HepG2 (cell line): ENCODE measurements at regions not wholly inside any gene's neighbourhood (a gene's known extent, or its start where the extent isn't known, plus 50 kb on each side); places are given as distances from the start of the nearest gene placed in this dataset.

Source experiments
- ATAC-seq: fragments of 200-7000 bp; cut with Tn5 transposase; 3 replicates; pipeline ENCODE4 v1.9.1; 2020; ENCODE audit warnings: mild to moderate bottlenecking, moderate library complexity
- BruUV-seq: library from RNA; stranded (reverse); fragments of 400-500 nt; replicated peaks from 2 replicates; lab custom pipeline; 2021; lab: Mats Ljungman, UMichigan
- CTCF ChIA-PET: fragments of 300-600 bp; formaldehyde crosslinking; extraction: SDS; loops from one replicate; lab custom pipeline; 2021; ENCODE audit warnings: low total read pairs, inconsistent platforms, low intra/inter-chr PET ratio; lab: Yijun Ruan, JAX
- POLR2A ChIA-PET: fragments of 350-600 bp; sonication (Branson Sonifier 250); formaldehyde crosslinking; loops from one replicate; lab custom pipeline; 2020; ENCODE audit warnings: antibody characterized with exemption, inconsistent platforms; lab: Yijun Ruan, JAX
- DNase-seq: peaks from one replicate; pipeline ENCODE4 v3.0.0-alpha.2; 2015; ENCODE audit warnings: low spot score
- FAIRE-seq: peaks from 3 replicates; lab custom pipeline; 2011; peaks lifted over from hg19 to GRCh38; lab: Jason Lieb, UNC
- H2AFZ ChIP-seq: one replicate; pipeline ENCODE4 v1.6.1; 2011; ENCODE audit warnings: low read length, inconsistent platforms
- H3K27ac ChIP-seq: fragments of 300-600 bp; 3 replicates; pipeline ENCODE4 v1.8.0; 2011; ENCODE audit warnings: mixed run types, mild to moderate bottlenecking, mixed read lengths, low read length, inconsistent platforms; ENCODE audit not compliant: insufficient read depth; ENCODE audit errors: extremely low read length
- H3K27me3 ChIP-seq, 2 experiments: fragments of 200-600 bp in 1 of 2; 2 replicates in 1 of 2; 3 replicates in 1 of 2; pipeline versions ENCODE4 v1.6.0 to v1.8.0; 2011; ENCODE audit warnings: low read length in 2 of 2, mild to moderate bottlenecking in 2 of 2, moderate library complexity in 2 of 2, inconsistent platforms in 1 of 2; ENCODE audit not compliant: insufficient read depth in 2 of 2, control insufficient read depth in 1 of 2
- H3K36me3 ChIP-seq, 2 experiments: fragments of 200-600 bp in 1 of 2; replicated peaks in 1 of 2; 2 replicates in 1 of 2; 3 replicates in 1 of 2; pipeline versions ENCODE4 v1.5.1 to v1.8.0; 2011; ENCODE audit warnings: low read length in 2 of 2, inconsistent platforms in 1 of 2; ENCODE audit not compliant: insufficient read depth in 2 of 2, control insufficient read depth in 1 of 2
- H3K4me1 ChIP-seq: 2 replicates; pipeline ENCODE4 v1.5.1; 2012; ENCODE audit warnings: low read length, inconsistent platforms; ENCODE audit not compliant: insufficient read depth
- H3K4me2 ChIP-seq: 2 replicates; pipeline ENCODE4 v1.6.0; 2011; ENCODE audit warnings: low read depth, low read length, inconsistent platforms
- H3K4me3 ChIP-seq, 3 experiments: fragments of 200-600 bp in 1 of 3; sonication (generic), shearing (Covaris generic) in 1 of 3; replicated peaks in 1 of 3; 2 replicates each; pipeline ENCODE4 v1.5.1; 2011 to 2016; ENCODE audit warnings: low read length in 3 of 3, inconsistent platforms in 2 of 3, low read depth in 2 of 3, mild to moderate bottlenecking in 2 of 3, control low read depth in 1 of 3, mixed read lengths in 1 of 3; ENCODE audit not compliant: insufficient read depth in 1 of 3
- H3K79me2 ChIP-seq: one replicate; pipeline ENCODE4 v1.6.1; 2011; ENCODE audit warnings: low read length, inconsistent platforms; ENCODE audit not compliant: insufficient read depth
- H3K9ac ChIP-seq: 2 replicates; pipeline ENCODE4 v1.6.0; 2011; ENCODE audit warnings: mild to moderate bottlenecking, low read depth, low read length, inconsistent platforms; ENCODE audit not compliant: insufficient read depth
- H3K9me3 ChIP-seq: 2 replicates; pipeline ENCODE4 v1.5.1; 2012; ENCODE audit warnings: mild to moderate bottlenecking, low read length
- H4K20me1 ChIP-seq: 2 replicates; pipeline ENCODE4 v1.6.0; 2011; ENCODE audit warnings: inconsistent platforms, mild to moderate bottlenecking, low read length, moderate library complexity; ENCODE audit not compliant: insufficient read depth
- CBX2 ChIP-seq, 2 experiments: fragments of 200-600 bp in 1 of 2; sonication (generic); formaldehyde crosslinking in 1 of 2; IDR thresholded peaks; 2 replicates each; pipeline versions ENCODE4 v1.7.0 to v1.8.1; 2018 to 2022; ENCODE audit warnings: low read depth in 2 of 2, low read length in 1 of 2, mild to moderate bottlenecking in 1 of 2, missing genetic modification reagents in 1 of 2
- CBX5 ChIP-seq: sonication (generic); formaldehyde crosslinking; IDR thresholded peaks from 2 replicates; pipeline ENCODE4 v1.4.0; 2020; ENCODE audit warnings: missing genetic modification reagents, borderline replicate concordance
- GPN1 ChIP-seq: sonication (generic); formaldehyde crosslinking; IDR thresholded peaks from 2 replicates; pipeline ENCODE4 v1.5.1; 2020; ENCODE audit warnings: missing genetic modification reagents, borderline replicate concordance
- HHEX ChIP-seq: IDR thresholded peaks from 2 replicates; pipeline ENCODE4 v1.6.1; 2016; ENCODE audit warnings: control low read depth
- HMGA1 ChIP-seq: sonication (generic); formaldehyde crosslinking; conservative IDR thresholded peaks from 2 replicates; pipeline ENCODE4 v1.4.0; 2020; ENCODE audit warnings: missing genetic modification reagents
- HNRNPK ChIP-seq: fragments of 200-400 bp; formaldehyde crosslinking; IDR thresholded peaks from 2 replicates; pipeline ENCODE4 v1.6.1; 2018; ENCODE audit warnings: low read length, low read depth, moderate library complexity, mild to moderate bottlenecking; ENCODE audit not compliant: poor library complexity, severe bottlenecking
- HNRNPL ChIP-seq: fragments of 200-400 bp; formaldehyde crosslinking; IDR thresholded peaks from 2 replicates; pipeline ENCODE4 v1.6.1; 2017; ENCODE audit warnings: mild to moderate bottlenecking, low read depth, low read length
- HOMEZ ChIP-seq: IDR thresholded peaks from 2 replicates; pipeline ENCODE4 v1.6.1; 2016; ENCODE audit warnings: low read depth
- KDM5A ChIP-seq: fragments of 200-600 bp; sonication (generic); IDR thresholded peaks from 2 replicates; pipeline ENCODE4 v1.7.0; 2018; ENCODE audit warnings: antibody characterized with exemption, mild to moderate bottlenecking, low read length, borderline replicate concordance
- SAP130 ChIP-seq: IDR thresholded peaks from 2 replicates; pipeline ENCODE4 v1.6.1; 2016; ENCODE audit warnings: low read depth
- TOE1 ChIP-seq: sonication (generic); formaldehyde crosslinking; IDR thresholded peaks from 2 replicates; pipeline ENCODE4 v1.4.0; 2020; ENCODE audit warnings: mild to moderate bottlenecking, missing genetic modification reagents
- U2AF2 ChIP-seq: fragments of 200-400 bp; formaldehyde crosslinking; IDR thresholded peaks from 2 replicates; pipeline ENCODE4 v1.6.1; 2017; ENCODE audit warnings: low read depth, mild to moderate bottlenecking, low read length
- ZNF10 ChIP-seq: sonication (generic); formaldehyde crosslinking; IDR thresholded peaks from 2 replicates; pipeline ENCODE4 v1.4.0; 2020; ENCODE audit warnings: mild to moderate bottlenecking, low read depth, missing genetic modification reagents, borderline replicate concordance
- ZNF207 ChIP-seq: fragments of 450-650 bp; IDR thresholded peaks from 2 replicates; pipeline ENCODE4 v1.6.1; 2016; ENCODE audit warnings: antibody characterized with exemption, borderline replicate concordance
- ZNF589 ChIP-seq: sonication (generic); formaldehyde crosslinking; conservative IDR thresholded peaks from 2 replicates; pipeline ENCODE4 v1.8.0; 2022; ENCODE audit warnings: mild to moderate bottlenecking, moderate library complexity, missing genetic modification reagents
- ZNF616 ChIP-seq: sonication (generic); formaldehyde crosslinking; IDR thresholded peaks from 2 replicates; pipeline ENCODE4 v1.5.0; 2020; ENCODE audit warnings: low read depth, mild to moderate bottlenecking, missing genetic modification reagents
- ZNF639 ChIP-seq: conservative IDR thresholded peaks from 2 replicates; pipeline ENCODE4 v1.6.1; 2018; ENCODE audit warnings: missing genetic modification reagents
- WGBS: methylation state at CpG from one replicate; pipeline ENCODE4 v1.1.6; 2017; ENCODE audit warnings: low lambda C conversion rate; 5-methylcytosine and 5-hydroxymethylcytosine counted together
- in situ Hi-C: cut with HindIII; loops from 2 replicates; pipeline ENCODE4 v1.10.0; 2017; ENCODE audit warnings: low pct_unique_long_range_greater_than_20kb; ENCODE audit not compliant: extremely low pct_ligation_motif_present
- intact Hi-C: fragments of 100-400 bp; cut with micrococcal nuclease; formaldehyde crosslinking; loops from one replicate; pipeline ENCODE4 v1.10.0; 2022; ENCODE audit not compliant: unreplicated experiment

GRCh38 chr18:41862921-41863320 lies 92.1 kb upstream of the PIK3C3 start:
- H3K9ac ChIP-seq, result no peak overlapping the region
- H3K36me3 ChIP-seq, result no peaks in the 10 kb centered on the region
- H3K27ac ChIP-seq, result no peak overlapping the region
- no peaks in the 10 kb centered on the region for H4K20me1 ChIP-seq
- H3K4me2 ChIP-seq, result no peak overlapping the region
- no peak for DNase-seq
- in situ Hi-C loops (no loop called here), intact Hi-C loops (no loop called here)
- H3K4me1 ChIP-seq, result no peaks in the 10 kb centered on the region
- no peak for ATAC-seq
- H3K4me3 ChIP-seq, result no peak overlapping the region
- H2AFZ ChIP-seq, result no peak overlapping the region
- no peak for TF ChIP-seq GPN1 (CRISPR knock-in tag)
- peak; percentile 88 for TF ChIP-seq HNRNPK
- ChIA-PET POLR2A (no interaction called here), CTCF (no interaction called here)
- no peaks in the 10 kb centered on the region for H3K79me2 ChIP-seq
- no peaks in the 10 kb centered on the region for H3K9me3 ChIP-seq
- no peaks in the 10 kb centered on the region; a peak in 1 of 5 replicates for H3K27me3 ChIP-seq
- FAIRE-seq, result no peak
- no TSS peak for BruUV-seq

GRCh38 chr18:41860987-41861386 lies 94.0 kb upstream of the PIK3C3 start:
- Histone ChIP-seq H3K79me2 (no peaks in the 10 kb centered on the region), H3K4me3 (no peak overlapping the region), H4K20me1 (no peaks in the 10 kb centered on the region), H3K27me3 (no peaks in the 10 kb centered on the region; a peak in 2 of 5 replicates), H3K27ac (no peak overlapping the region), H3K4me1 (no peaks in the 10 kb centered on the region), H3K4me2 (no peak overlapping the region), H2AFZ (no peak overlapping the region), H3K36me3 (no peaks in the 10 kb centered on the region), H3K9me3 (no peaks in the 10 kb centered on the region), H3K9ac (no peak overlapping the region)
- ATAC-seq (no peak), FAIRE-seq (no peak), DNase-seq (no peak)
- POLR2A ChIA-PET, result no interaction called here
- no TSS peak for BruUV-seq
- intact Hi-C loops, result no loop called here
- in situ Hi-C loops, result no loop called here
- CTCF ChIA-PET, result no interaction called here
- 0% methylated on average over 2 of the region's 2 CpGs for WGBS
- TF ChIP-seq HNRNPL, result no peak
- TF ChIP-seq HMGA1 (CRISPR knock-in tag), result no peak
- no peak for TF ChIP-seq ZNF10 (CRISPR knock-in tag)
- no peak for TF ChIP-seq ZNF639 (CRISPR knock-in tag)
- no peak for TF ChIP-seq U2AF2
- TF ChIP-seq KDM5A, result no peak
- no peak for TF ChIP-seq HOMEZ (CRISPR knock-in tag)
- TF ChIP-seq CBX5 (CRISPR knock-in tag), result no peak
- no peak for TF ChIP-seq ZNF616
- TF ChIP-seq SAP130 (CRISPR knock-in tag), result no peak
- TF ChIP-seq TOE1, result no peak
- no peak for TF ChIP-seq CBX2 (IDR thresholded peaks at IDR 0.05; ENCODE audit: low read depth, low read length)
- no peak for TF ChIP-seq CBX2 (CRISPR knock-in tag; IDR thresholded peaks at IDR 0.05; ENCODE audit: low read depth)
- no peak for TF ChIP-seq HHEX
- TF ChIP-seq ZNF589 (CRISPR knock-in tag), result no peak
- TF ChIP-seq ZNF207, result no peak
